H9 (cell line): ENCODE measurements at regions not wholly inside any gene's neighbourhood (a gene's known extent, or its start where the extent isn't known, plus 50 kb on each side); places are given as distances from the start of the nearest gene placed in this dataset.

Experiments used
- DNase-seq: peaks from one replicate; pipeline ENCODE4 v3.0.0-alpha.2; 2017
- H2AFZ ChIP-seq: one replicate; pipeline ENCODE4 v1.6.1; 2013; ENCODE audit warnings: mild to moderate bottlenecking, low read length, control low read depth, moderate library complexity
- H2AK5ac ChIP-seq: 2 replicates; pipeline ENCODE4 v1.6.1; 2013; ENCODE audit warnings: low read length, control low read depth, mixed read lengths; ENCODE audit not compliant: insufficient read length
- H2BK120ac ChIP-seq: one replicate; pipeline ENCODE4 v1.6.1; 2013; ENCODE audit warnings: low read depth, mild to moderate bottlenecking, low read length, control low read depth, inconsistent platforms; ENCODE audit not compliant: poor library complexity, severe bottlenecking
- H2BK12ac ChIP-seq: 2 replicates; pipeline ENCODE4 v1.6.1; 2013; ENCODE audit warnings: low read length, control low read depth, mixed read lengths, low read depth; ENCODE audit not compliant: insufficient read length
- H2BK15ac ChIP-seq: 2 replicates; pipeline ENCODE4 v1.6.1; 2013; ENCODE audit warnings: low read depth, low read length, control low read depth
- H2BK20ac ChIP-seq: one replicate; pipeline ENCODE4 v1.6.1; 2013; ENCODE audit warnings: low read depth, mild to moderate bottlenecking, low read length, control low read depth, inconsistent platforms; ENCODE audit not compliant: poor library complexity, severe bottlenecking
- H2BK5ac ChIP-seq: 2 replicates; pipeline ENCODE4 v1.6.1; 2013; ENCODE audit warnings: low read length, control low read depth, mixed read lengths; ENCODE audit not compliant: insufficient read length
- H3K14ac ChIP-seq: 2 replicates; pipeline ENCODE4 v1.6.1; 2013; ENCODE audit warnings: low read length, control low read depth; ENCODE audit not compliant: insufficient read depth
- H3K18ac ChIP-seq: 2 replicates; pipeline ENCODE4 v1.6.1; 2013; ENCODE audit warnings: low read depth, mild to moderate bottlenecking, mixed read lengths, low read length, control low read depth; ENCODE audit not compliant: insufficient read length
- H3K23ac ChIP-seq: 2 replicates; pipeline ENCODE4 v1.6.1; 2013; ENCODE audit warnings: low read length, control low read depth, mixed read lengths, low read depth; ENCODE audit not compliant: insufficient read length
- H3K23me2 ChIP-seq: 2 replicates; pipeline ENCODE4 v1.6.1; 2013; ENCODE audit warnings: low read depth, mild to moderate bottlenecking, mixed read lengths, low read length, control low read depth; ENCODE audit not compliant: insufficient read length, poor library complexity, severe bottlenecking
- H3K27ac ChIP-seq: 2 replicates; pipeline ENCODE4 v1.5.1; 2013; ENCODE audit warnings: low read length, control low read depth, mixed read lengths, low read depth; ENCODE audit not compliant: insufficient read length
- H3K27me3 ChIP-seq: 2 replicates; pipeline ENCODE4 v1.6.1; 2013; ENCODE audit warnings: low read length, control low read depth, inconsistent platforms; ENCODE audit not compliant: insufficient read depth
- H3K4ac ChIP-seq: 2 replicates; pipeline ENCODE4 v1.6.1; 2013; ENCODE audit warnings: low read depth, mild to moderate bottlenecking, control low read depth, inconsistent platforms, low read length, moderate library complexity
- H3K4me1 ChIP-seq: 2 replicates; pipeline ENCODE4 v1.6.1; 2013; ENCODE audit warnings: low read length, control low read depth, inconsistent platforms; ENCODE audit not compliant: insufficient read depth
- H3K4me2 ChIP-seq: 2 replicates; pipeline ENCODE4 v1.6.1; 2013; ENCODE audit warnings: low read length, control low read depth, mixed read lengths; ENCODE audit not compliant: insufficient read length, insufficient read depth
- H3K56ac ChIP-seq: 2 replicates; pipeline ENCODE4 v1.6.1; 2013; ENCODE audit warnings: low read depth, mild to moderate bottlenecking, mixed read lengths, low read length, control low read depth; ENCODE audit not compliant: insufficient read length
- H3K79me1 ChIP-seq: 2 replicates; pipeline ENCODE4 v1.6.1; 2013; ENCODE audit warnings: low read depth, mild to moderate bottlenecking, moderate library complexity, low read length, control low read depth, inconsistent platforms; ENCODE audit not compliant: insufficient read depth, poor library complexity, severe bottlenecking
- H3K79me2 ChIP-seq: 2 replicates; pipeline ENCODE4 v1.6.1; 2013; ENCODE audit warnings: low read length, control low read depth, inconsistent platforms; ENCODE audit not compliant: insufficient read depth
- H3K9ac ChIP-seq: 2 replicates; pipeline ENCODE4 v1.6.1; 2013; ENCODE audit warnings: low read length, control low read depth, mixed read lengths; ENCODE audit not compliant: insufficient read length; ENCODE audit errors: extremely low read depth
- H3K9me3 ChIP-seq: one replicate; pipeline ENCODE4 v1.6.1; 2013; ENCODE audit warnings: low read depth, low read length, inconsistent platforms; ENCODE audit not compliant: control insufficient read depth
- H3T11ph ChIP-seq: one replicate; pipeline ENCODE4 v1.6.1; 2013; ENCODE audit warnings: mild to moderate bottlenecking, low read length, control low read depth, inconsistent platforms
- H4K20me1 ChIP-seq: one replicate; pipeline ENCODE4 v1.6.1; 2013; ENCODE audit not compliant: control insufficient read depth, insufficient read length, insufficient read depth
- H4K5ac ChIP-seq: 2 replicates; pipeline ENCODE4 v1.6.1; 2013; ENCODE audit warnings: low read depth, mild to moderate bottlenecking, mixed read lengths, low read length, control low read depth; ENCODE audit not compliant: insufficient read length
- H4K8ac ChIP-seq: replicated peaks from 2 replicates; pipeline ENCODE4 v1.6.1; 2013; ENCODE audit warnings: low read length, control low read depth, mixed read lengths, low read depth; ENCODE audit not compliant: insufficient read length
- H4K91ac ChIP-seq: 2 replicates; pipeline ENCODE4 v1.6.1; 2013; ENCODE audit warnings: low read depth, mild to moderate bottlenecking, moderate library complexity, mixed read lengths, low read length, control low read depth; ENCODE audit not compliant: insufficient read length
- H3K27ac Mint-ChIP-seq, 3 experiments: 2 replicates in 2 of 3; 3 replicates in 1 of 3; pipeline ENCODE4 v1.8.0; 2020 to 2021; ENCODE audit warnings: mixed read lengths in 3 of 3, mild to moderate bottlenecking in 1 of 3, moderate library complexity in 1 of 3
- H3K27me3 Mint-ChIP-seq: 2 replicates; pipeline ENCODE4 v1.8.0; 2021; ENCODE audit warnings: low read depth, mild to moderate bottlenecking, moderate library complexity, mixed read lengths
- H3K36me3 Mint-ChIP-seq, 3 experiments: 2 replicates in 2 of 3; 3 replicates in 1 of 3; pipeline ENCODE4 v1.8.0; 2020 to 2021; ENCODE audit warnings: low read depth in 3 of 3, mixed read lengths in 3 of 3; ENCODE audit not compliant: insufficient read depth in 1 of 3
- H3K4me1 Mint-ChIP-seq, 2 experiments: 2 replicates each; pipeline ENCODE4 v1.8.0; 2020; ENCODE audit warnings: mixed read lengths in 2 of 2
- H3K4me3 Mint-ChIP-seq, 2 experiments: 2 replicates in 1 of 2; 3 replicates in 1 of 2; pipeline ENCODE4 v1.8.0; 2020 to 2021; ENCODE audit warnings: mild to moderate bottlenecking in 2 of 2, mixed read lengths in 2 of 2, moderate library complexity in 1 of 2
- H3K9me3 Mint-ChIP-seq, 2 experiments: 2 replicates in 1 of 2; 3 replicates in 1 of 2; pipeline ENCODE4 v1.8.0; 2020; ENCODE audit warnings: mild to moderate bottlenecking in 2 of 2, mixed read lengths in 2 of 2, moderate library complexity in 1 of 2
- TF ChIP-seq, protein P1 (sequence below): fragments of 200-600 bp; sonication (generic); conservative IDR thresholded peaks from 3 replicates; pipeline ENCODE4 v1.8.0; 2021; ENCODE audit warnings: antibody characterized with exemption, mild to moderate bottlenecking

GRCh38 chr5:93018461-93018860 lies 562.6 kb downstream of the NR2F1-AS1 start:
- no peak overlapping the region for H3K4me2 ChIP-seq
- H4K8ac ChIP-seq: no peak overlapping the region

More at GRCh38 chr5:93018461-93018860, 562.6 kb downstream of the NR2F1-AS1 start:
- no peaks in the 10 kb centered on the region for H4K20me1 ChIP-seq
- Mint-ChIP-seq H3K4me3 (no peak overlapping the region), H3K9me3 (no peaks in the 10 kb centered on the region; a peak in 1 of 5 replicates), H3K36me3 (no peaks in the 10 kb centered on the region), H3K4me1 (peaks cover 20 to 25% of the 10 kb centered on the region in 2 experiments), H3K27ac (no peak overlapping the region), H3K27me3 (no peaks in the 10 kb centered on the region)
- no peak overlapping the region for H2BK20ac ChIP-seq
- H2BK12ac ChIP-seq: no peak overlapping the region
- TF ChIP-seq, protein P1, sequence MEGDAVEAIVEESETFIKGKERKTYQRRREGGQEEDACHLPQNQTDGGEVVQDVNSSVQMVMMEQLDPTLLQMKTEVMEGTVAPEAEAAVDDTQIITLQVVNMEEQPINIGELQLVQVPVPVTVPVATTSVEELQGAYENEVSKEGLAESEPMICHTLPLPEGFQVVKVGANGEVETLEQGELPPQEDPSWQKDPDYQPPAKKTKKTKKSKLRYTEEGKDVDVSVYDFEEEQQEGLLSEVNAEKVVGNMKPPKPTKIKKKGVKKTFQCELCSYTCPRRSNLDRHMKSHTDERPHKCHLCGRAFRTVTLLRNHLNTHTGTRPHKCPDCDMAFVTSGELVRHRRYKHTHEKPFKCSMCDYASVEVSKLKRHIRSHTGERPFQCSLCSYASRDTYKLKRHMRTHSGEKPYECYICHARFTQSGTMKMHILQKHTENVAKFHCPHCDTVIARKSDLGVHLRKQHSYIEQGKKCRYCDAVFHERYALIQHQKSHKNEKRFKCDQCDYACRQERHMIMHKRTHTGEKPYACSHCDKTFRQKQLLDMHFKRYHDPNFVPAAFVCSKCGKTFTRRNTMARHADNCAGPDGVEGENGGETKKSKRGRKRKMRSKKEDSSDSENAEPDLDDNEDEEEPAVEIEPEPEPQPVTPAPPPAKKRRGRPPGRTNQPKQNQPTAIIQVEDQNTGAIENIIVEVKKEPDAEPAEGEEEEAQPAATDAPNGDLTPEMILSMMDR: no peak
- no peak overlapping the region for H2BK15ac ChIP-seq
- H3K23me2 ChIP-seq: no peaks in the 10 kb centered on the region
- no peak overlapping the region for H4K91ac ChIP-seq
- H3K79me1 ChIP-seq: no peaks in the 10 kb centered on the region
- H3K27me3 ChIP-seq: no peaks in the 10 kb centered on the region
- no peak overlapping the region for H3K4ac ChIP-seq
- no peak overlapping the region for H2BK120ac ChIP-seq
- H4K5ac ChIP-seq: no peak overlapping the region
- no peak overlapping the region for H3K14ac ChIP-seq
- H3K23ac ChIP-seq: no peak overlapping the region
- H2AK5ac ChIP-seq: no peak overlapping the region
- no peaks in the 10 kb centered on the region for H3K9me3 ChIP-seq
- H3K79me2 ChIP-seq: no peaks in the 10 kb centered on the region
- no peak overlapping the region for H3K18ac ChIP-seq
- H3K27ac ChIP-seq: no peak overlapping the region
- no peak overlapping the region for H3K56ac ChIP-seq
- no peaks in the 10 kb centered on the region for H3K4me1 ChIP-seq
- no peak overlapping the region for H3K9ac ChIP-seq
- no peak overlapping the region for H2BK5ac ChIP-seq
- no peak overlapping the region for H3T11ph ChIP-seq
- DNase-seq: no peak
- H2AFZ ChIP-seq: no peak overlapping the region
